Endothelial cell of umbilical vein (primary cell): ENCODE measurements at regions not wholly inside any gene's neighbourhood (a gene's known extent, or its start where the extent isn't known, plus 50 kb on each side); places are given as distances from the start of the nearest gene placed in this dataset.

Experiments
- CTCF ChIP-seq, 2 donors: IDR thresholded peaks; 1 replicate in 1 of 2; 2 replicates in 1 of 2; pipeline ENCODE4 v1.5.1; 2011; ENCODE audit warnings: low read length in 2 of 2, mild to moderate bottlenecking in 2 of 2, moderate library complexity in 2 of 2, control low read depth in 1 of 2, inconsistent platforms in 1 of 2, low read depth in 1 of 2; ENCODE audit not compliant: insufficient read depth in 1 of 2; ENCODE audit errors: extremely low read depth in 1 of 2
- EZH2 ChIP-seq: IDR thresholded peaks from 2 replicates; pipeline ENCODE4 v1.6.1; 2012; ENCODE audit warnings: borderline replicate concordance, low read depth, mild to moderate bottlenecking, moderate library complexity, low read length, inconsistent platforms; ENCODE audit not compliant: severe bottlenecking
- JUN ChIP-seq: IDR thresholded peaks from 2 replicates; pipeline ENCODE4 v1.6.1; 2011; ENCODE audit warnings: borderline replicate concordance, low read depth; ENCODE audit not compliant: insufficient read length, insufficient read depth
- POLR2AphosphoS5 ChIP-seq: IDR thresholded peaks from 2 replicates; pipeline ENCODE4 v1.6.1; 2012; ENCODE audit warnings: low read depth, mild to moderate bottlenecking, control low read depth, low read length, moderate library complexity; ENCODE audit not compliant: insufficient read depth

DNA sequence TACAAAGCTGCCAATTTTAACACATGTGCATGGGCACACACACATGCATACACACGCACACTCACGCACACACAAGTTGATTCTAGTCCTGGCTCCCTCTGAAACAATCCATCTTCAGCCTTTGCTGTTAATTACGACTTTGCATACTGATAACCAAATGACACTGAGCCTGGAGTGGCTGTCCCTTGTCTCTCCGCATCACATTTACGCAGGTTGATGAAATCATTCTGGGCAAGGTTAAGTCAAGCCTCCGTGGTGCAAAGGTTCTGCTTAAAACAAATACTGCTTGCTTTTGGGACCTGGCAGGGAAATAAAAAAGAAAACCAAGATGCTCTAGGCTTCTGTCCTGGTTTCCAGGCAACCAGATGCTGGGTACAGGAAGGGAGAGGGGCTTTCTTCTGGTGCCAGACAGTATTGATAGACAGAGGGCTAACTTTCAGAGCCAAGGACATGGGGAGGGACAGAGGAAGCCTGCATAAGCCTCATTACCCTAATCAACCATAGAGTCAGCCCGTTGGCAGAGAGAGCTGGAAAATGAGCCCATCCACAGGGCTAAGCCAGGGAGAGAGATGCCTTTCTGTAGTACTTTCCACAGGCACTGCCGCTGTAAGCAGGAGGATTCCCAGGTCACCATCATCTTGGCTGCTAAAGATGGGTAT, 233.0 kb downstream of the WDR11 start:
- TF ChIP-seq POLR2AphosphoS5 (no peak), EZH2 (no peak), CTCF (IDR thresholded peaks at IDR 0.05; ENCODE audit: extremely low read depth in 1 of 2, insufficient read depth in 1 of 2, low read depth in 1 of 2, low read length in 2 of 2) (no peak), JUN (no peak)
